Hepatocyte (in vitro differentiated cells): ENCODE measurements at regions not wholly inside any gene's neighbourhood (a gene's known extent, or its start where the extent isn't known, plus 50 kb on each side); places are given as distances from the start of the nearest gene placed in this dataset.

ENCODE experiments used
- DNase-seq: peaks from one replicate; pipeline ENCODE4 v3.0.0-alpha.2; 2016; ENCODE audit warnings: low spot score
- H2AFZ ChIP-seq: fragments of 200-600 bp; sonication (generic); 2 replicates; pipeline ENCODE4 v1.6.0; 2016; ENCODE audit warnings: antibody characterized with exemption, mild to moderate bottlenecking
- H3K27ac ChIP-seq: fragments of 200-600 bp; sonication (generic); 2 replicates; pipeline ENCODE4 v1.5.1; 2016; ENCODE audit warnings: mild to moderate bottlenecking
- H3K27me3 ChIP-seq: fragments of 200-600 bp; sonication (generic); 2 replicates; pipeline ENCODE4 v1.6.1; 2016
- H3K36me3 ChIP-seq: fragments of 200-600 bp; sonication (generic); replicated peaks from 2 replicates; pipeline ENCODE4 v1.5.1; 2016; ENCODE audit warnings: low read depth; ENCODE audit not compliant: insufficient read depth
- H3K4me1 ChIP-seq: fragments of 200-600 bp; sonication (generic); 2 replicates; pipeline ENCODE4 v1.5.1; 2016; ENCODE audit warnings: mild to moderate bottlenecking, moderate library complexity; ENCODE audit not compliant: insufficient read depth
- H3K4me2 ChIP-seq: fragments of 200-600 bp; sonication (generic); 2 replicates; pipeline ENCODE4 v1.6.0; 2016
- H3K4me3 ChIP-seq: fragments of 200-600 bp; sonication (generic); 2 replicates; pipeline ENCODE4 v1.5.1; 2016; ENCODE audit warnings: mild to moderate bottlenecking
- H3K79me2 ChIP-seq: fragments of 200-600 bp; sonication (generic); 2 replicates; pipeline ENCODE4 v1.6.0; 2017; ENCODE audit warnings: mild to moderate bottlenecking
- H3K9me2 ChIP-seq: fragments of 200-600 bp; sonication (generic); replicated peaks from 2 replicates; pipeline ENCODE4 v1.6.0; 2017; ENCODE audit warnings: mild to moderate bottlenecking; ENCODE audit not compliant: insufficient read depth
- H3K9me3 ChIP-seq: fragments of 200-600 bp; sonication (generic); 2 replicates; pipeline ENCODE4 v1.5.1; 2016; ENCODE audit warnings: low read depth, mild to moderate bottlenecking
- H4K20me1 ChIP-seq: fragments of 200-600 bp; sonication (generic); 2 replicates; pipeline ENCODE4 v1.6.0; 2016; ENCODE audit warnings: mild to moderate bottlenecking; ENCODE audit not compliant: insufficient read depth, poor library complexity, severe bottlenecking
- CTCF ChIP-seq: fragments of 200-600 bp; sonication (generic); IDR thresholded peaks from 2 replicates; pipeline ENCODE4 v1.5.1; 2016; ENCODE audit warnings: antibody characterized with exemption, mild to moderate bottlenecking; ENCODE audit not compliant: poor library complexity
- EZH2 ChIP-seq: fragments of 200-600 bp; sonication (generic); IDR thresholded peaks from 2 replicates; pipeline ENCODE4 v1.6.1; 2016; ENCODE audit warnings: antibody characterized with exemption, mild to moderate bottlenecking, borderline replicate concordance
- EZH2phosphoT487 ChIP-seq: fragments of 200-600 bp; sonication (generic); IDR thresholded peaks from one replicate; pipeline ENCODE4 v1.6.1; 2018; ENCODE audit warnings: antibody characterized with exemption, mild to moderate bottlenecking, low read depth, moderate library complexity; ENCODE audit not compliant: unreplicated experiment, severe bottlenecking
- WGBS: methylation state at CpG from one replicate; pipeline ENCODE4 v1.1.6; 2016; ENCODE audit warnings: low lambda C conversion rate; ENCODE audit errors: missing lambda C conversion rate; 5-methylcytosine and 5-hydroxymethylcytosine counted together

DNA sequence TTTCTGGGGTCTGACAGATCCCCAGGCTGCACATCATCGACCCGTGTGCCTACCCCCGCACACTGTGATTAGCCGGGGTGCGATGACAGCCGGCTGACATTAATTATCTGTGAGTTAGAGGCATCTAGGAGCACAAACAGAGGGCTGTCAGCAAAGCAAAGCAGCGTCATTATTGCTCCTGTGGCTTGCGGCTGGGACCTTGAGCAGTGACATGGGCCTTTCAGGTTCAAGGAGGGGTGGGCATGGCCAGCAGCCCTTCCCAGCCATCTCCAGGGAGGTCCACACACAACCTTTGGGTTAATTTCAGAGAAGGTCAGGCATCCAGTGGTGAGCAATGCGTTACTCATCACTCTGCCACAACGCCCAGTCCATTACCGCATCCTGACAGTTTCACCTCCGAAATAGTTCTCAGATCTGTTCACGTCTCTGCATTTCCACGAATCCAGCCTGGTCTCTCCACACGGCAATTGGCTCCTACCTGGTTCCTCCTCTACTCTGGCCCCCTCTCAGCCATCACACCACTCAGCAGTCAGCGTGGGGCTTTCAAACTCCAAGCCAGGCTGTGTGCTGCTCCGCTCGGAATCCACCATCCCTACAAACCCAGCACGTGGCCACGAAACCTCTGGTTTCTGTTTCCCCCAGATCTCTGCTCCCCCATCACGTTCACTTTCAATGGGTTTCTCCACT is 249.7 kb upstream of the C16orf82 start:
- Histone ChIP-seq H3K79me2 (no peaks in the 10 kb centered on the region), H3K4me1 (no peaks in the 10 kb centered on the region), H3K9me2 (no peaks in the 10 kb centered on the region), H3K27me3 (no peaks in the 10 kb centered on the region), H4K20me1 (no peaks in the 10 kb centered on the region), H2AFZ (no peak overlapping the region), H3K4me2 (no peak overlapping the region), H3K36me3 (no peaks in the 10 kb centered on the region), H3K27ac (no peak overlapping the region), H3K4me3 (no peak overlapping the region), H3K9me3 (no peaks in the 10 kb centered on the region)
- no peak for DNase-seq
- WGBS = 81% methylated on average over 21 of the region's 21 CpGs
- TF ChIP-seq EZH2 (no peak), CTCF (no peak), EZH2phosphoT487 (no peak)

DNA sequence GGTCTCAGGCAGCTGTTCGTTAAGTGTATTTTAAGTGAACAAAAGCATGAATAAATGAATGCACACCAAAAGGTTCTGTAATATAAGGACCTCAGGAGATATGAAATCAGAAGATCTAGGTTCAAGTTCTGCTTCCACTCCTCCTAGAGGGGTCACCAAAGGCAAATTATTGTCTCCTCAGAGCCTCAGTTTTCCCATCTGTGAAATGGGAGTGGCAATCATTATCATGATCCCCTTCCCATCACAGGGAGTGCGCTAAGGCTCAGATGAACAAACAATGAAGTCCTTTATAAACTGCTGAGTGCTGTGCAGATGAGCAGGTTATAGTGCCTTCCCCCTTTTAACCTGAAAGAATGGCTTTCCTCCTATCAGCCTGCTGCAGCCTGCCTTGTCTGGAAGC is 248.3 kb upstream of the C16orf82 start:
- Histone ChIP-seq H4K20me1 (no peaks in the 10 kb centered on the region), H3K79me2 (no peaks in the 10 kb centered on the region), H3K4me1 (no peaks in the 10 kb centered on the region), H3K36me3 (no peaks in the 10 kb centered on the region), H2AFZ (no peak overlapping the region), H3K4me2 (no peak overlapping the region), H3K27me3 (no peaks in the 10 kb centered on the region), H3K9me3 (no peaks in the 10 kb centered on the region), H3K9me2 (no peaks in the 10 kb centered on the region), H3K4me3 (no peak overlapping the region), H3K27ac (no peak overlapping the region)
- DNase-seq = no peak
- no peak for TF ChIP-seq CTCF
- WGBS = 87% methylated on average over 2 of the region's 2 CpGs

- no peaks in the 10 kb centered on the region for H3K4me1 ChIP-seq
- whole genome bisulfite sequencing = 90% methylated on average over 9 of the region's 9 CpGs
- no peak overlapping the region for H3K4me3 ChIP-seq
- no peak overlapping the region for H2AFZ ChIP-seq
- no peak overlapping the region for H3K27ac ChIP-seq
- H3K36me3 ChIP-seq = no peaks in the 10 kb centered on the region
- H3K9me2 ChIP-seq = no peaks in the 10 kb centered on the region
- DNase-seq = no peak
- H4K20me1 ChIP-seq = no peaks in the 10 kb centered on the region
- no peaks in the 10 kb centered on the region for H3K79me2 ChIP-seq
- no peak overlapping the region for H3K4me2 ChIP-seq
- no peaks in the 10 kb centered on the region for H3K27me3 ChIP-seq
- TF ChIP-seq EZH2 (no peak), EZH2phosphoT487 (no peak), CTCF (no peak)
- no peaks in the 10 kb centered on the region for H3K9me3 ChIP-seq
These were observed 242.3 kb upstream of the C16orf82 start for GRCh38 chr16:26824469-26824868.

DNA sequence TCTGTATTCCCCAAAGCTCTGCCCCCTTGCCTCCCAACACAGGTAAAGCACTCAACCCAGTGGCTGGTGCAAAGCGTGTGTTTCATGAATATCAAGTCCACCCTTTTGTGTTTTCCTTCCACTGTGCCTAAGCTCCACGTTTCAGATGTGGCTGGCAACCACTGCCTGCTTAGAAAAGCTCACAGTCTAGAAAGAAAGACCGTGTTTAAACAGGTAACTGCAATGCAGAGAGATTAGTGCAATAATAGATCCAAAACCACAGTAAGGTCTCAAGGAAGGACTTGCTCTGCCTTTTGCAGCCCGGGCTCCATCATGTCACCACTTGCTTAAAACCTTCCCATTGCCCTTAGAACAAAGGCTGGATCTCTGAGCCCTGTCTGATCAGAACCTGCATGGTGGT is 240.2 kb upstream of the C16orf82 start:
- Histone ChIP-seq H4K20me1 (no peaks in the 10 kb centered on the region), H3K9me2 (no peaks in the 10 kb centered on the region), H3K4me2 (no peak overlapping the region), H3K27me3 (no peaks in the 10 kb centered on the region), H3K79me2 (no peaks in the 10 kb centered on the region), H3K4me3 (no peak overlapping the region), H3K27ac (no peak overlapping the region), H3K4me1 (no peaks in the 10 kb centered on the region), H3K36me3 (no peaks in the 10 kb centered on the region), H2AFZ (no peak overlapping the region), H3K9me3 (no peaks in the 10 kb centered on the region)
- TF ChIP-seq EZH2 = no peak
- no peak for TF ChIP-seq EZH2phosphoT487
- TF ChIP-seq CTCF = no peak
- 74% methylated on average over 4 of the region's 4 CpGs for WGBS
- DNase-seq = no peak
